Renal cortex interstitium (tissue), 11 donors: ENCODE measurements at regions not wholly inside any gene's neighbourhood (a gene's known extent, or its start where the extent isn't known, plus 50 kb on each side); places are given as distances from the start of the nearest gene placed in this dataset.
"Not testable (repeated sequence)": the region's sequence is repeated elsewhere in the genome, so short reads cannot be mapped to it uniquely, and the experiment has no call there.

Experiments used
- DNase-seq, 11 donors: peaks; one replicate each; pipeline ENCODE4 v3.0.0-alpha.2; 2013; ENCODE audit warnings: low read depth in 9 of 11, low spot score in 4 of 11; ENCODE audit errors: extremely low read depth in 1 of 11

DNA sequence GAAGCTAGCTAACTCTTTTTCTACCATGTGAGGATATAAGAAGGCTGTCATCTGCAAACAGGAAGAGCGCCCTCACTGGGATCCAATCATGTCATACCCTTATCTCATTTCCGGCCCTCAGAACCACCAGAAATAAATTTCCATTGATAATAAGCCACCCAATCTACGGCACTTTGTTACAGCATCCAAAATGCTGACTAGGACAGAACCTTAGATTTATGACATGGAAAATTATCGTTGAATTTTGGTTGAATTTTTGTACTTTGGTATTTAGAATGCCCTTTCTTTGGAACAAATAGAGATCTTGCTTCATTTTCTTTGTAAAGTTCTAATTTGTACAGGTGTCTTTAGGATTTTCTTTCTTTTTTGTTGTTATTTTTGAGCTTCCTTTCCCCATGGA is 53.3 kb upstream of the CYLC2 start:
- DNase-seq, result no peak

DNA sequence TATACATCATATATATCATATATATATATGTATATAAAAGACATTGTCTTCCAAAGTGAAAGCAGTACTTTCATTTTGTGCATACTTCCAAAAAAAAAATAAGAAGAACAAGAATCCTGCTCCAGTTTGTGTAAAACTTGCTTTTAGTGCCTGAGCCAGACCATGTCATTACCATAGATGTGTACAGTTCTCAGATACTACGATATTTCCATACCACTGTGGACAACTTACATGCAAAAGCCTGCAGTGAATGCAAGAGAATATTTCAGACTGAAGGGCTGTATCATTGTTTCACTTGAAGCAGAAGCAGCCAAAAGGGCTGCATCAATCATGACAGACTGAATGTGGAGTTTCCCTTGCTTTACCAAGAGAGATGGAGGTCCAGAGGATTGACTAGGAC is 72.6 kb upstream of the CYLC2 start:
- no peak for DNase-seq

DNA sequence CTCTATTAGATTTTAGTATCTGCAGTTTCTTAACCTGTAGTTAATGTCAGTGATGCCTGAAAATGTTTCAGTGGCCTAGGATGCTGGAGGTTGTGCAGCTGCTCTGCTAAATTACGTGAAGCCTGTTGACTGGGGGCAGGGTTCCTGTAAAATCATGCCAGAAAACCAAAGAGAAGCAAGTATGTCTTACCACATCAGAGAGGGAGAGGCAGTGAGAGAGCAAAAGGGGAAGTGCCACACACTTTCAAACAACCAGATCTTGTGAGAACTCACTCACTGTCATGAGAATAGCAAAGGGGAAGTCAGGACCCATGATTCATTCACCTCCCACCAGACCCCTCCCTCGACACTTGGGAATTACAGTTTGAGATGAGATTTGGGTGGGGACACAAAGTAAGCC is 83.9 kb upstream of the CYLC2 start:
- DNase-seq, result no peak

DNA sequence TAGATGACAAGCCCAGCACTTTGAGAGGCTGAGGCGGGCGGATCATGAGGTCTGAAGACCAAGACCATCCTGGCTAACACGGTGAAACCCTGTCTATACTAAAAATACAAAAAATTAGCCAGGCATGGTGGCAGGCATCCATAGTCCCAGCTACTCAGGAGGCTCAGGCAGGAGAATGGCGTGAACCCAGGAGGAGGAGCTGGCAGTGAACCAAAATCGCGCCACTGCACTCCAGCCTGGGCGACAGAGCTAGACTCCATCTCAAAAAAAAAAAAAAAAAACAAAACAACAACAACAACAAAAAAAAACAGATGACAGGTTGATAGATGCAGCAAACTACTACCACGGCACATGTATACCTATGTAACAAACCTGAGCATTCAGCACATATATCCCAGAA is 89.3 kb upstream of the CYLC2 start:
- DNase-seq, result not testable (repeated sequence)

- no peak for DNase-seq
These were observed 103.1 kb upstream of the CYLC2 start for GRCh38 chr9:102892025-102892424.

- DNase-seq, result not testable (repeated sequence)
These were observed 106.4 kb upstream of the CYLC2 start for GRCh38 chr9:102888747-102889146.

- no peak for DNase-seq
These were observed 119.4 kb upstream of the CYLC2 start for GRCh38 chr9:102875687-102876086.

DNA sequence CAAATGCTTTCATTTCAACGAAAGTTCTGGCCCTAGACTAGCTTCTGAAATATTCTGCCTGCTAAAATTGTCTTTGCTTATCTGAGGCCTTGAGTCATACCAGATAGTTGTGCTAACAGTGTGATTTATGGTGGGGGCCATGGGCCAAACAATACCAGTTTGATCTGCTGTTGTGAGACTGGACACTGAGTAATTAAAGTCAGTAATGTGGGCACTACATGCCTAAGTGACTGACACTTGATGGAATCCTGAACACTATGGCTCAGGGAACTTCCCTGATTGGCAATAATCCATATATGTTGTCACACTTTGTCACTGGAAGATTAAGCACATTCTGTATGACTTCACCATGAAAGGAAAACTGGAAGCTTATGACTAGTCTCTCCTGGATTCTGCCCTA is 127.6 kb upstream of the CYLC2 start:
- DNase-seq, result no peak

DNA sequence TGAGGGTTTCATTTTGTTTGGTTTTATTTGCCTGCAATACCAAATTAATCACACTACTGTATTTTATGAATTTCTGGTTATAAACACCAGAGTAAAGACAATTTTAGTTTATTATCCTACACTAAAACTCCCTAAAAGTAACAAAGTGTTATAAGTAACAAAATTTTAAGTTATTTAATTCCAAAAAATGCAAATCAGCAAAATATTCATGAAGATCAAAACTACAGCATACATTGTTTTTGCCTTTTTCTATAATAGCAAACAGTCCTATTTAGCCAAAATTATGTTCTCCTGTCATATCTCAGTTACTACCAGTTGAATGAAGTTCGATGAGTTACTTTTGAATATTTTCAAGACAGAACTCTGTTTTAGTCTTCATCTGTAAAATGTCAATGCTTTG is 132.7 kb upstream of the CYLC2 start:
- no peak for DNase-seq

DNA sequence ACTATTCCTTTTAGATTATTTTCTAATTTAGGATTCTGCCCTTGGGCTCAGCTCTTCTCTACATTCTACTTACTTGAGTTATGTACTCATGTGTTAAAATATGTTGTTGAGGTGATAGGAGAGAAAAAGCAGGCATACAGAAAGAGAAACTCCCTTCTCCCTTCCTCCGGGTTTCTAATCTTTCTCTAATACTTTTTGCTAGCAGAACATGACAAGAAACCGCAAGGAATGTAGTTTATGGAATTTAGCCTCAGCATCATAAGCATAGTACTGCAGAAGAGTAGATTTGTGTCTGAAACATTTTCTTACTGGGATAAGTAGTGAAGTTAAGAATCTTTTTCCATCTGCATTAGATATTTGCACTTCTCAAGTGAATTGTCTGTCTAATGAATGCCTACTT is 139.5 kb upstream of the CYLC2 start:
- DNase-seq, result no peak

- DNase-seq, result no peak
These were observed 149.2 kb upstream of the CYLC2 start for GRCh38 chr9:102845827-102846371.

DNA sequence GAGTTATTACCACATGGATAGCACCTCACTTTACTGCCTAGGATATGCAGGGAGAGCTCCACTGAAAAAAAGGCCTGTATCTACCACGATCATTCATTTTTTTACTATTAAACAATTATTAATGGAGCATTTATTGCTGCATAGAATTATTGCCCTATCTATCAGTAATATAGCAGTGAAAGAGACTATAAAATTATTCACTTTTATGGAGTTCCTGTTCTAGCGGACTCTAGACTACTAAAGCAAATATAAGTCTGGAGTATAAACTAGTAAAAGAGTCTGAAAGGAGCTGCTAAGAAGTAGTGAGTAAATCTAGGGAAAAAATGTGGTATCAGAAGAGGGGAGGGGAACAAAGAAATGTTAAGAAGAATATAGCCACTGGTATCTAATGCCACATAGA is 150.4 kb upstream of the CYLC2 start:
- no peak for DNase-seq

DNA sequence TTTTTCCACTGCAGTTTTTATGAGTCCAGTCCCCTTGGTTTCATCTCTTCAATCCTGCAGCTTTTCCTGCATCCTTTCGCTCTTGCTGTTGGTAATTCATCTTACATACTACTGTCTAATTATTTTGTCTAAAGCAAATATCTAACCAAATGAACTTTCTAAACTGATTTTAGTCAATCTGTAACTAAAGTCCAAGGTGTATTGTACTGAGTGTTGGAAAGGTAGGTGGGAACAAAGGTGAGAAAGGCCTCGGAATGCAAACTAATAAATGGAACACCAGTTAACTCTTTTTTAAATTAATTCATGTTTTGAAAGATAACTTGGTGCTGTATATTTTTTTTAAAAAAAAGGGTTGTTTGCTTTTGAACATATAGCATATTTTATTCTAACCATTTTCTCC is 152.7 kb upstream of the CYLC2 start:
- peak in 1 of 11 donors; percentile 2 for DNase-seq

- peak in 1 of 11 donors; percentile 4 for DNase-seq
These were observed 153.8 kb upstream of the CYLC2 start for GRCh38 chr9:102841376-102841775.

DNA sequence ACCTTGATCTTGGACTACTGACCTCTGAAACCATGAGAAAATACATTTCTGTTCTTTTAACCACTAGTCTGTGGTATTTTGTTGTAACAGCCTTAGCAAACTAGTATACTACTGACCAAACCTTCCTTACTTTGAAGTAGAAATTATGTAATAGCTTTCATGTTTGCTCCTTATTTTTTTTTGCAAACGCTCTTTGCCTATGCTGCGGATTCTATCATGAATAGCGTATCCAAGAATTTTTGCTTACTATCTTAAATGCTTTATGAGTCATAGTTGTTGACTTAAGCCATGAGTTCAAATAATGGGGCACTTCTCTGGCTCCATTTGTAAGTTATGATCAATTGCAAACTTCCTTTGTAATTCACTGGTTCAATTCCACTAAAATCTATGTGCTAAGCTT is 154.8 kb upstream of the CYLC2 start:
- DNase-seq, result no peak

GRCh38 chr9:102832814-102833213 is 162.3 kb upstream of the CYLC2 start:
- DNase-seq, result no peak

DNA sequence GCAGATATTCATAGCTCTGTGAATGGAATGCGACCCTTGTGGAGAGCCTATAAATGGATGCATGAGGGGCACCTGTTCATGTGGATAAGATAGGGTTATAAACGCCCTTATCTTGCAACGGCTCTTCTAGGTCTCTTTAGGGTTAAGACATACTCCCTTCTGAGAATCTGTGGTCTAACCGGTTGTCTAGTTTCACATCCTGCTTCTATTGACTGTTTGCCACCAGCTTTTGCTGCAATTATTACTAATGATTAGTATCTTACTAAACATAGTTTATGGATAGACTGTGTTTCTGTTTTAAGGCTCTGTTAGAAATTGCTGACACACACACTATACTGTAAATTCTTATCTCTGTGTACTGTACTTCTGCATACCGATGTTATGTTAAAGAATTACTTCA is 198.9 kb upstream of the CYLC2 start:
- no peak for DNase-seq

- no peak for DNase-seq
These were observed 199.6 kb upstream of the CYLC2 start for GRCh38 chr9:102795532-102795931.

- no peak for DNase-seq
These were observed 215.8 kb upstream of the CYLC2 start for GRCh38 chr9:102779356-102779755.

DNA sequence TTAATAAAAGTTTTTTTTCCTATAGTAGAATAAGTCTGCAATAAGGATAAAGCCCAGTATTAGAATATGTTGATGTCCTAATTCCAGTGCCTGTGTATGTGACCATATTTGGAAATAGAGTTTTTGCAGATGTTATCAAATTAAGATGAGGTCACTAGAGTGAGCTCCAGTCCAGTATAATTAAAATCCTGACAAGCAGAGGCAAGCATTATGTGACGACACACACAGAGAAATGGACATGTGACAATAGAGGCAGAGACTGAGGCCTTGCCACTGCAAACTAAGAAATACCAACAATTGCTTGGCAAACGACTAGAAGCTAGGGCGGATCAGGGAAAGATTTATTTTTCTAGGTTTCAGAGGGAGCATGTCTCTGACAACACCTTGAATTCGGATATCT is 216.4 kb upstream of the CYLC2 start:
- no peak for DNase-seq

DNA sequence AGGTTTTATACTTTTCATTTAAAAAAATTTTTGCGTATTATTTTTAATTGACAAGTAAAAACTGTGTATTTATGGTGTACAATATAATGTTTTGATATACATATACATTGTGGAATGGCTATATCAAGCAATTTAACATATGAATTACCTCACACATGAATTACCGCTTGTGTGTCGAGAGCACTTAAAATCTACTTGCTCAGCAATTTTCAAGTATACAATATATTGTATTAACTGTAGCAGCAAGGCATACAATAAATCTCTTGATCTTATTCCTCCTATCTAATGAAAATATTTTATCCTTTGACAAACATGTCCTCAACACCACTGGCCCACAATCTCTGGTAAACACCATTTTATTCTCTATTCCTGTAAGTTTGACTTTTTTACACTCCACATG is 224.4 kb upstream of the CYLC2 start:
- DNase-seq, result no peak

DNA sequence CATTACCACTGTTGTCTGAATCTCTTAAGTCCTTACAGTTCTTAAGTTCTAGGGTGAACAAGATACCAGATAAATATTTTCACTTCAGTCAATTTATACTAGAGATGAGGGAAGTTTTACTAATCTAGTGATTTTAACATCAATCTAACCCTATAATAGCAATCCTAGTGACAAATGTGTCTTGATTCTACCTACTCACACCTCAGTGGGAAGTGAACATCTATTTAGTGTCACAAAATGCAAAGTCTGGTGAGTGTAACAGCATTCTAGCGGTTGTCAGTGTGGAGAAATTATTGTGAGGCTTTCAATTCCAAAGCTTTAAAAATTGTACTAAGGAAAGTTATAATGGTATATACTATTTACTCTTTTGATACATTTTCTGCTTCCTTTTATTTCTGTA is 225.8 kb upstream of the CYLC2 start:
- DNase-seq, result no peak
